Neural progenitor cell (in vitro differentiated cells): ENCODE measurements at regions not wholly inside any gene's neighbourhood (a gene's known extent, or its start where the extent isn't known, plus 50 kb on each side); places are given as distances from the start of the nearest gene placed in this dataset.
"Not testable (repeated sequence)": the region's sequence is repeated elsewhere in the genome, so short reads cannot be mapped to it uniquely, and the experiment has no call there.

Experiments
- CTCF ChIP-seq: fragments of 200-600 bp; sonication (generic); IDR thresholded peaks from 2 replicates; pipeline ENCODE4 v1.5.1; 2017; ENCODE audit warnings: antibody characterized with exemption, mild to moderate bottlenecking
- EZH2 ChIP-seq: fragments of 200-600 bp; sonication (generic); IDR thresholded peaks from 2 replicates; pipeline ENCODE4 v1.6.1; 2017; ENCODE audit warnings: antibody characterized with exemption, mild to moderate bottlenecking, moderate library complexity
- EZH2phosphoT487 ChIP-seq: fragments of 200-600 bp; sonication (generic); IDR thresholded peaks from 2 replicates; pipeline ENCODE4 v1.6.1; 2017; ENCODE audit warnings: antibody characterized with exemption

- not testable (repeated sequence) for TF ChIP-seq CTCF, EZH2phosphoT487, EZH2
These were observed 76.4 kb upstream of the NCOR2 start for GRCh38 chr12:124643768-124644167.
